NCI-H526 (cell line): ENCODE measurements at regions not wholly inside any gene's neighbourhood (a gene's known extent, or its start where the extent isn't known, plus 50 kb on each side); places are given as distances from the start of the nearest gene placed in this dataset.
"Not testable (repeated sequence)": the region's sequence is repeated elsewhere in the genome, so short reads cannot be mapped to it uniquely, and the experiment has no call there.

Experiments used
- DNase-seq, 2 experiments: peaks; one replicate each; lab custom pipeline; 2025; lab: John Stamatoyannopoulos, UW

- DNase-seq, result no peak
Measured at GRCh38 chr1:118828038-118828437, 160.1 kb downstream of the TBX15 start.

GRCh38 chr1:118827636-118828035 lies 160.5 kb downstream of the TBX15 start:
- no peak for DNase-seq

- DNase-seq, result no peak
Measured at GRCh38 chr1:118827207-118827606, 160.9 kb downstream of the TBX15 start.

- DNase-seq, result peak in 1 of 2 experiments; percentile 16
Measured at GRCh38 chr1:118826669-118827068, 161.5 kb downstream of the TBX15 start.

- DNase-seq, result no peak
Measured at GRCh38 chr1:118825619-118826018, 162.5 kb downstream of the TBX15 start.

- DNase-seq, result no peak
Measured at GRCh38 chr1:118821801-118822200, 166.3 kb downstream of the TBX15 start.

- DNase-seq, result no peak
Measured at GRCh38 chr1:118820864-118821263, 167.3 kb downstream of the TBX15 start.

GRCh38 chr1:118815909-118816308 lies 172.2 kb downstream of the TBX15 start:
- no peak for DNase-seq

GRCh38 chr1:118812555-118812954 lies 175.6 kb downstream of the TBX15 start:
- no peak for DNase-seq

GRCh38 chr1:118811156-118811555 lies 177.0 kb downstream of the TBX15 start:
- no peak for DNase-seq

- no peak for DNase-seq
Measured at GRCh38 chr1:118809586-118809985, 178.6 kb downstream of the TBX15 start.

GRCh38 chr1:118803128-118803527 lies 185.0 kb downstream of the TBX15 start:
- not testable (repeated sequence) for DNase-seq

- no peak for DNase-seq
Measured at GRCh38 chr1:118791094-118791691, 196.9 kb downstream of the TBX15 start.

GRCh38 chr1:118788463-118788862 lies 199.7 kb downstream of the TBX15 start:
- DNase-seq, result no peak

- no peak for DNase-seq
Measured at GRCh38 chr1:118786454-118787155, 201.5 kb downstream of the TBX15 start.

- DNase-seq, result no peak
Measured at GRCh38 chr1:118785246-118785645, 202.9 kb downstream of the TBX15 start.

- peak in 1 of 2 experiments; percentile 6 for DNase-seq
Measured at GRCh38 chr1:118783095-118783758, 204.9 kb downstream of the TBX15 start.

GRCh38 chr1:118773656-118774055 lies 214.5 kb downstream of the TBX15 start:
- no peak for DNase-seq

GRCh38 chr1:118767971-118768370 lies 220.2 kb downstream of the TBX15 start:
- DNase-seq, result no peak

- no peak for DNase-seq
Measured at GRCh38 chr1:118753976-118754375, 234.2 kb downstream of the TBX15 start.

GRCh38 chr1:118751166-118751565 lies 237.0 kb downstream of the TBX15 start:
- no peak for DNase-seq

- DNase-seq, result no peak
Measured at GRCh38 chr1:118744420-118744819, 243.7 kb downstream of the TBX15 start.

GRCh38 chr1:118739501-118739900 lies 248.6 kb downstream of the TBX15 start:
- peak in 1 of 2 experiments; percentile 5 for DNase-seq
